ENCODE measurements at regions not wholly inside any gene's neighbourhood (a gene's known extent, or its start where the extent isn't known, plus 50 kb on each side); places are given as distances from the start of the nearest gene placed in this dataset.
"Not testable (repeated sequence)": the region's sequence is repeated elsewhere in the genome, so short reads cannot be mapped to it uniquely, and the experiment has no call there.

DNA sequence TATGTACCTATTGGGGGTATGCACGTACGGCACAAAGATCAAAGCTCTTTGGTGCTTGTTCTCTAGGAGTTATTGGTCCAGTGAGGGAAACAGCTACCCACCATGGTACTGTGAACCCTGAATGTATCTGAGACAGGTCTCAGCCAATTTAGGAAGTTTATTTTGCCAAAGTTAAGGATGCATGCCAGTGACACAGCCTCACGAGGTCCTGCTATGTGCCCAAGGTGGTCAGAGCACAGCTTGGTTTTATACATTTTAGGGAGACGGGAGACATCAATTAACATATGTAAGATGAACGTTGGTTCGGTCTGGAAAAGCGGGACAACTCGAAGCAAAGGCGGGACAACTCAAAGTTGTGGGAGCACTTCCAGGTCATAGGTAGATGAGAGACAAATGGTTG, 75.8 kb downstream of the SOWAHC start:
- H3K4me1 ChIP-seq (ENCODE audit: low read depth), result peaks cover 44% of the 10 kb centered on the region
- no peaks in the 10 kb centered on the region for H3K36me3 ChIP-seq (ENCODE audit: low read depth)
- H3K9me3 ChIP-seq, result no peaks in the 10 kb centered on the region
- H3K4me3 ChIP-seq, result no peak overlapping the region
- TF ChIP-seq CTCF (IDR thresholded peaks at IDR 0.05), result no peak
- intact Hi-C loops (cut with DNase I, micrococcal nuclease), result no loop called here
- no peak for DNase-seq
- no peak for ATAC-seq

- no peak for TF ChIP-seq CTCF (IDR thresholded peaks at IDR 0.05)
Measured at GRCh38 chr2:109690457-109690821, 76.3 kb downstream of the SOWAHC start.

DNA sequence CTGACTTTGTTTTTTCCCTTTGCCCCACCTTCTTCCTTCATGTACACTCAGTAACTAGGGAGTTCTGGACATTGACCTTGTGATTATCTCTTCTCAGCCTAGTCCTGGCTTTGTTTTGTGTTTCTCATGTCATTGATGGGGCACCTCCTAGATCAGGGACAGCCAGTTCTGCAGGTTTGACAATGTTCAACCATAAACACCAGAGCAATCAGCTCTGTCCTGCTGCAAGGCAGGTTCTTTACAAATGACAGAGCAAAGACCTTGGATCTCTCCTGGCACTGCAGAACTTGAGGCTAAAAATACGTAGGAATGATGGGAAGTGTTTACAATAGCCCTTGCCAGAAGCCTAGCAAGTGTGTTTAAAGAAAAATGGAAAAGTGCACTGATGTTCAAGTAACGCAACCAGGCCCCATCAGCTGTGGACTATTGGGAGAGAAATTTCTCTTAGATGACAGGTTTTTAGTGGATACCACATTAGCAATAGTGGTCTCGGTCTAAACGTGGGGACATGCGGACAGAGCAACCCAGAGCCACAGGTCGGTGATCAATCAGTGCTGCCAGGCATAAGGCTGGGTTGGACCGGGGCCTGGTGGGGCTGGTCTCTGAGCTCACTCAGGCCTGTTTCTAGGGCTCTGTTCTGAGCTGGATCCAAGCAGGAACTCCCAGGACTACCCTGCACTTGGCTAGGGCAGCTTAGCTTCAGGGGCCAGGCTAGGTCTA, 76.8 kb downstream of the SOWAHC start:
- peak; percentile 91 for ATAC-seq
- intact Hi-C loops (cut with DNase I, micrococcal nuclease), result no loop called here
- no peak for TF ChIP-seq CTCF (IDR thresholded peaks at IDR 0.05)
- DNase-seq, result peak; percentile 65 to 94 (median 66)
- H3K36me3 ChIP-seq (ENCODE audit: low read depth), result no peaks in the 10 kb centered on the region
- H3K4me1 ChIP-seq (ENCODE audit: low read depth), result peaks cover 44% of the 10 kb centered on the region
- no peaks in the 10 kb centered on the region for H3K9me3 ChIP-seq
- H3K4me3 ChIP-seq, result no peak overlapping the region

More at GRCh38 chr2:109690457-109690821, 76.3 kb downstream of the SOWAHC start:
- ATAC-seq (no peak), DNase-seq (peak in 2 of 3 donors; percentile 63 to 66)
- intact Hi-C loops (cut with DNase I, micrococcal nuclease), result no loop called here
- no peak overlapping the region for H3K4me3 ChIP-seq
- H3K9me3 ChIP-seq, result no peaks in the 10 kb centered on the region
- peaks cover 44% of the 10 kb centered on the region for H3K4me1 ChIP-seq (ENCODE audit: low read depth)
- H3K36me3 ChIP-seq (ENCODE audit: low read depth), result no peaks in the 10 kb centered on the region

DNA sequence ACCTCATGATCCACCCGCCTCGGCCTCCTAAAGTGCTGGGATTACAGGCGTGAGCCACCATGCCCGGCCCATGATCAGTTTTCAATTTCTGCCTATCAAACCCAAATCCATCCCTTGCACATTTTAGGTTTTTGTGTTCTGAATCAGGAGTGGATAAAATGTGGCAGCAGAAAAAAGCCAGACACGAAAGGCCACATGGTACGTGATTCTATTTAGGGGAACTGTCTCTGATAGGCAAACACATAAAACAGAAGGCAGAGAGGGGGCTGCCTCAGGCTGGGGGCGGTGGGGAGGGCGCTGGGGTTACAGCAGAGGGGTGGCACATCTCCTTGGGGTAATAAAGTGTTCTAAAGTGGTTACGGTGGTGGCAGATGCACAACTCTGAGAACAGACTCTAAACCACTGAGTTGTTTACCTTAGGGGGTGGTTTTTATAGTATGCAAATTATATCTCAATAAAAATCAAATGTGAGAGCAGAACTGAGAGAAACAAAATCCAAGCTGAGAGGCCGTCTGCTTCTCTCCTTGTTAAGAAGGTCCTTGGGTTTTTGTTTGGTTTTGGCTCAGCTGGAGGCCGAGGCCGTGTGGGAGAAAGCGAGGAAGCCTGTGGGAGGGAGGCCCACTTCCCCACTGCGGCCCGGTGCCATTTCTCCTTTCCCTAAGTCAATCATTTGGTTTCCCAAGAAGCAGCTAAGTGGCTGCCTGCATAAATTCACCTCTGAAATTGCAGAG, 78.0 kb downstream of the SOWAHC start:
- ATAC-seq, result peak; percentile 52
- H3K4me1 ChIP-seq (ENCODE audit: low read depth), result peaks cover 44% of the 10 kb centered on the region
- peak in 2 of 3 donors; percentile 49 to 59 for DNase-seq
- intact Hi-C loops (cut with DNase I, micrococcal nuclease), result no loop called here
- H3K4me3 ChIP-seq, result no peak overlapping the region
- H3K36me3 ChIP-seq (ENCODE audit: low read depth), result no peaks in the 10 kb centered on the region
- H3K9me3 ChIP-seq, result no peaks in the 10 kb centered on the region
- no peak for TF ChIP-seq CTCF (IDR thresholded peaks at IDR 0.05)

GRCh38 chr2:109692831-109693230, 78.7 kb downstream of the SOWAHC start:
- ATAC-seq; DNase-seq; H3K4me3 ChIP-seq; H3K9me3 ChIP-seq; intact Hi-C loops (cut with DNase I, micrococcal nuclease); H3K36me3 ChIP-seq (ENCODE audit: low read depth): not testable (repeated sequence)
- H3K4me1 ChIP-seq (ENCODE audit: low read depth), result peaks cover 49% of the 10 kb centered on the region

GRCh38 chr2:109693292-109693691, 79.1 kb downstream of the SOWAHC start:
- DNase-seq; H3K9me3 ChIP-seq; H3K36me3 ChIP-seq (ENCODE audit: low read depth); ATAC-seq; intact Hi-C loops (cut with DNase I, micrococcal nuclease); H3K4me3 ChIP-seq: not testable (repeated sequence)
- H3K4me1 ChIP-seq (ENCODE audit: low read depth), result peaks cover 53% of the 10 kb centered on the region
